ENCODE measurements at regions not wholly inside any gene's neighbourhood (a gene's known extent, or its start where the extent isn't known, plus 50 kb on each side); places are given as distances from the start of the nearest gene placed in this dataset.

GRCh38 chr22:22094514-22094913, 111.9 kb upstream of the TOP3B start:
- POLR2A ChIA-PET = no interaction called here
- H3K9me2 ChIP-seq (ENCODE audit: insufficient read depth) = no peaks in the 10 kb centered on the region
- H3K9ac ChIP-seq (ENCODE audit: low read length) = no peak overlapping the region
- BruUV-seq (replicated peaks) = no TSS peak
- H3K4me2 ChIP-seq (ENCODE audit: low read length) = no peak overlapping the region
- H3K4me3 ChIP-seq (replicated peaks in 1 of 2; ENCODE audit: low read depth in 1 of 2, low read length in 2 of 2) = no peak overlapping the region
- no peak for ATAC-seq
- no peak overlapping the region for H2AFZ ChIP-seq (ENCODE audit: low read depth, low read length, poor library complexity, severe bottlenecking)
- DNase-seq (ENCODE audit: low read depth, low spot score) = no peak
- H3K4me1 ChIP-seq (ENCODE audit: control insufficient read depth in 1 of 2, insufficient read depth in 2 of 2, low read length in 2 of 2) = no peaks in the 10 kb centered on the region
- H3K9me3 ChIP-seq (ENCODE audit: control insufficient read depth in 1 of 2, insufficient read depth in 1 of 2, low read depth in 1 of 2, low read length in 2 of 2) = no peaks in the 10 kb centered on the region
- H3K36me3 ChIP-seq (ENCODE audit: control insufficient read depth in 1 of 2, insufficient read depth in 2 of 2, low read length in 2 of 2) = no peaks in the 10 kb centered on the region
- H4K20me1 ChIP-seq (ENCODE audit: insufficient read depth) = no peaks in the 10 kb centered on the region
- H3K27me3 ChIP-seq (ENCODE audit: insufficient read depth, low read length) = peaks cover 23% of the 10 kb centered on the region
- no peaks in the 10 kb centered on the region for H3K79me2 ChIP-seq (ENCODE audit: insufficient read depth, low read length)
- no peak overlapping the region for H3K27ac ChIP-seq (ENCODE audit: low read depth, low read length)
- intact Hi-C loops (cut with micrococcal nuclease) = no loop called here
- CTCF ChIA-PET = no interaction called here
- RAD21 ChIA-PET (ENCODE audit: low non-redundant PET in 1 of 2, low total read pairs in 2 of 2, uncharacterized antibody in 2 of 2, unreplicated experiment in 2 of 2) = no interaction called here
- TF ChIP-seq FOSL1 (IDR thresholded peaks at IDR 0.05; ENCODE audit: low read depth) (no peak), EGR1 (IDR thresholded peaks at IDR 0.05; ENCODE audit: low read depth) (no peak), SIN3A (IDR thresholded peaks at IDR 0.05; ENCODE audit: low read depth) (no peak), EZH2phosphoT487 (IDR thresholded peaks at IDR 0.05; ENCODE audit: borderline replicate concordance) (no peak), ZBTB33 (IDR thresholded peaks at IDR 0.05; ENCODE audit: extremely low read depth, insufficient replicate concordance, low read length) (no peak), ATF3 (IDR thresholded peaks at IDR 0.05) (no peak), REST (IDR thresholded peaks at IDR 0.05; ENCODE audit: low read depth) (no peak), POLR2A (IDR thresholded peaks at IDR 0.05; ENCODE audit: borderline replicate concordance, extremely low read depth, insufficient read depth, insufficient read length) (no peak), SRF (IDR thresholded peaks at IDR 0.05; ENCODE audit: low read depth) (no peak)
